A673 (cell line): ENCODE measurements at regions not wholly inside any gene's neighbourhood (a gene's known extent, or its start where the extent isn't known, plus 50 kb on each side); places are given as distances from the start of the nearest gene placed in this dataset.

Source experiments
- EZH2 ChIP-seq: fragments of 200-600 bp; sonication (generic); IDR thresholded peaks from 2 replicates; pipeline ENCODE4 v1.6.1; 2017; ENCODE audit warnings: borderline replicate concordance, low read depth, mild to moderate bottlenecking, mixed read lengths, antibody characterized with exemption, low read length; ENCODE audit not compliant: poor library complexity, severe bottlenecking
- TF ChIP-seq, protein P1 (sequence below): fragments of 300-800, 200-600 bp; sonication (generic); conservative IDR thresholded peaks from 2 replicates; pipeline ENCODE4 v1.5.1; 2017; ENCODE audit warnings: low read depth, mild to moderate bottlenecking, antibody characterized with exemption, low read length, moderate library complexity, mixed read lengths

DNA sequence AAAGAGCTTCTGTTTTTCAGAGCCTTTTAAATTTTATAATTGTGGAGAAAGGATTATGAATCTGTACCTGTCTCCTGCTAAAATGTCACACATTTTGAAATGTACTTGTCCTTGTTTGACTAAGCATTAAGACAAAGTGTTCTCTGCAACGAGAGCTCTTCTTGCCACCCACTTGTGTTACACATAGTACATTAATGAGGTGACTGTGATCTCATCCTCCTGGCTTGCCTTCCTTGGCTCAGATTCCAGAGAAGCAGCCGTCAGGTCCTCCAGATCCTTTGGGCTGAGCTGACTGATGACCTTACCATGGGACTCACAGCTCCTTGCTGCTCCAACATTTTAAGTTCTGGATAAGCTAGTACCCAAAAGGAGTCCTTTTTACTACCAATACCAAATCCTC is 81.4 kb downstream of the BBS10 start:
- TF ChIP-seq, protein P1, sequence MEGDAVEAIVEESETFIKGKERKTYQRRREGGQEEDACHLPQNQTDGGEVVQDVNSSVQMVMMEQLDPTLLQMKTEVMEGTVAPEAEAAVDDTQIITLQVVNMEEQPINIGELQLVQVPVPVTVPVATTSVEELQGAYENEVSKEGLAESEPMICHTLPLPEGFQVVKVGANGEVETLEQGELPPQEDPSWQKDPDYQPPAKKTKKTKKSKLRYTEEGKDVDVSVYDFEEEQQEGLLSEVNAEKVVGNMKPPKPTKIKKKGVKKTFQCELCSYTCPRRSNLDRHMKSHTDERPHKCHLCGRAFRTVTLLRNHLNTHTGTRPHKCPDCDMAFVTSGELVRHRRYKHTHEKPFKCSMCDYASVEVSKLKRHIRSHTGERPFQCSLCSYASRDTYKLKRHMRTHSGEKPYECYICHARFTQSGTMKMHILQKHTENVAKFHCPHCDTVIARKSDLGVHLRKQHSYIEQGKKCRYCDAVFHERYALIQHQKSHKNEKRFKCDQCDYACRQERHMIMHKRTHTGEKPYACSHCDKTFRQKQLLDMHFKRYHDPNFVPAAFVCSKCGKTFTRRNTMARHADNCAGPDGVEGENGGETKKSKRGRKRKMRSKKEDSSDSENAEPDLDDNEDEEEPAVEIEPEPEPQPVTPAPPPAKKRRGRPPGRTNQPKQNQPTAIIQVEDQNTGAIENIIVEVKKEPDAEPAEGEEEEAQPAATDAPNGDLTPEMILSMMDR, result no peak
- TF ChIP-seq EZH2, result no peak
